Retinal pigment epithelial cell (primary cell): ENCODE measurements at regions not wholly inside any gene's neighbourhood (a gene's known extent, or its start where the extent isn't known, plus 50 kb on each side); places are given as distances from the start of the nearest gene placed in this dataset.

Experiments
- DNase-seq: peaks from one replicate; pipeline ENCODE4 v3.0.0-alpha.2; 2010; ENCODE audit warnings: low read depth
- H3K4me3 ChIP-seq: 2 replicates; pipeline ENCODE4 v1.5.1; 2011; ENCODE audit warnings: mild to moderate bottlenecking, low read length, control low read depth, moderate library complexity
- TF ChIP-seq, protein P1 (sequence below): conservative IDR thresholded peaks from 2 replicates; pipeline ENCODE4 v1.5.1; 2011; ENCODE audit warnings: low read depth, low read length, control low read depth, inconsistent platforms

DNA sequence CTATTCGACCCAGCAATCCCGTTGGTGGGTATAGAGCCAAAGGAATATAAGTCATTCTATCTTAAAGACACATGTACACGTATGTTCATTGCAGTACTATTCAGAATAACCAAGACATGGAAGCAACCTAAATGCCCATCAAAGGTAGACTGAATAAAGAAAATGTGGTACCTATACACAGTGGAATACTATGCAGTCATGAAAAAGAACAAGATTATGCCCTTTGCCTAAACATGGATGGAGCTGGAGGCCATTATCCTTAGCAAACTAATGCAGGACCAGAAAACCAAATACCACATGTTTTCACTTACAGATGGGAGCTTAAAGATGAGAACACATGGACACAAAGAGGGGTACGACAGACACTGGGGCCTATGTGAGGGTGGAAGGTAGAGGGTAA lies 845.3 kb downstream of the TYW1 start:
- DNase-seq = no peak

DNA sequence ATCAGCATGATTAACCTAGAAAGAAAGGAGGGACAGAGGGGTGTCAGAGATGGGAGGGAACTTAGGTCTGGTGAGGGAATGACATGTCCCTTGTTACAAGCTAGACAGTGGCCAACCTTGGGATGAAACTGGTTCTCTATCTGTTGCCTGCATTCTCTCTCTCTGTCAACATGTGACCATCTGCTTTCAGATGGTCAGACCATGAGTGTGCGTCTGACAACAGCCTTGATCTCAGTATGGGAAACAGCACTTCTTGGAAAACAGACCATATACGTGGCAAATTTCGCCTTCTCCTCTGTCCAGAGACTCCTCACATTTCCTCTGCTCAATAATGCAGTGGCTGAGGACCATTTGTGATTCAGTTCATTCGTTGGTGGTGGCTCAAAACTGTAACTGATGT lies 845.9 kb downstream of the TYW1 start:
- TF ChIP-seq, protein P1, sequence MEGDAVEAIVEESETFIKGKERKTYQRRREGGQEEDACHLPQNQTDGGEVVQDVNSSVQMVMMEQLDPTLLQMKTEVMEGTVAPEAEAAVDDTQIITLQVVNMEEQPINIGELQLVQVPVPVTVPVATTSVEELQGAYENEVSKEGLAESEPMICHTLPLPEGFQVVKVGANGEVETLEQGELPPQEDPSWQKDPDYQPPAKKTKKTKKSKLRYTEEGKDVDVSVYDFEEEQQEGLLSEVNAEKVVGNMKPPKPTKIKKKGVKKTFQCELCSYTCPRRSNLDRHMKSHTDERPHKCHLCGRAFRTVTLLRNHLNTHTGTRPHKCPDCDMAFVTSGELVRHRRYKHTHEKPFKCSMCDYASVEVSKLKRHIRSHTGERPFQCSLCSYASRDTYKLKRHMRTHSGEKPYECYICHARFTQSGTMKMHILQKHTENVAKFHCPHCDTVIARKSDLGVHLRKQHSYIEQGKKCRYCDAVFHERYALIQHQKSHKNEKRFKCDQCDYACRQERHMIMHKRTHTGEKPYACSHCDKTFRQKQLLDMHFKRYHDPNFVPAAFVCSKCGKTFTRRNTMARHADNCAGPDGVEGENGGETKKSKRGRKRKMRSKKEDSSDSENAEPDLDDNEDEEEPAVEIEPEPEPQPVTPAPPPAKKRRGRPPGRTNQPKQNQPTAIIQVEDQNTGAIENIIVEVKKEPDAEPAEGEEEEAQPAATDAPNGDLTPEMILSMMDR = no peak
- no peak overlapping the region for H3K4me3 ChIP-seq
- no peak for DNase-seq

More for the DNA sequence above, 845.3 kb downstream of the TYW1 start:
- TF ChIP-seq, protein P1 = no peak
- no peak overlapping the region for H3K4me3 ChIP-seq

DNA sequence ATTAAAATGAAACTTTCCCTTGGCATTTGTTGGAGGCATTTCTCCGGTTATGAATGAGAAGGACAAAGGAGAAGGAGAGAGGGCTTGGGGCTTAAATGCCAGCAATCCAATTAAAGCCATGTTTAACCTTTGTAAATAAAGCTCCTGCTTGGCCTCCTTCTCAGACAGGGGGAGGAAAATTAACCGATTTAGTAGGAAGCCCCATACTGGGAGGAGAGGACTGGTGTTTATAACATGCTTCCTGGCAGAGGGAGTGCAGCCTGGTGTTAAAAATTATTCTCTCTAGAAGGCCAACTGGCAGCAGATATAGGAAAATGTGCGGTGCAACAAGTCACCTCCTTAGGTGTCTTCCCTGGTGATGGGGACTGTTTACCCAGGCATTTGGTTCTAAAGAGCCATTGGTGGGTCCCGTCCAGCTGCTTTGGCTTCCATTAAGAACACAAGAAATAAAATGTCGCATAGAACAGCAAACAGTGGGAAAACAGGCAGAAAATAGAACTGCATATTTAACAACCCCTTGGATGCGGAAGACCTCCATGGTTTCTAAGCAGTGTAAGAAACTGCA lies 846.5 kb downstream of the TYW1 start:
- TF ChIP-seq, protein P1 = no peak
- no peak overlapping the region for H3K4me3 ChIP-seq
- DNase-seq = no peak

DNA sequence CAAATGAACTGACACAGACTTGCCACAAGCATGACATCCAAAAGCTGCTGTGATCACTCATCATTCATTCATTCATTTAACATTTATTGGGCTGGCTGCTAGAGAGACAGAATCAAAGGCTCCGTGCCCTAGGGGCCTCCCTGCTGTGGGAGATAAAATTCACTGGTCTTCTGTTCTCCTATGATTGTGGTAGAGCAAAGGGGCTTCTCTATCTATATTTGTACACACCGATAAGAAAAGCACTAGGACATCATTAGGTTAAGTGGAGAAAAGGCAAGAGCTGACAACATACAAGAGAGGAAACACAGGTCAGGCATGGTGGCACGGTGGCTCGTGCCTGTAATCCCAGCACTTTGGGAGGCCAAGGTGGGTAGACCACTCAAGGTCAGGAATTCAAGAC lies 847.0 kb downstream of the TYW1 start:
- TF ChIP-seq, protein P1 = no peak
- H3K4me3 ChIP-seq = no peak overlapping the region
- DNase-seq = no peak

DNA sequence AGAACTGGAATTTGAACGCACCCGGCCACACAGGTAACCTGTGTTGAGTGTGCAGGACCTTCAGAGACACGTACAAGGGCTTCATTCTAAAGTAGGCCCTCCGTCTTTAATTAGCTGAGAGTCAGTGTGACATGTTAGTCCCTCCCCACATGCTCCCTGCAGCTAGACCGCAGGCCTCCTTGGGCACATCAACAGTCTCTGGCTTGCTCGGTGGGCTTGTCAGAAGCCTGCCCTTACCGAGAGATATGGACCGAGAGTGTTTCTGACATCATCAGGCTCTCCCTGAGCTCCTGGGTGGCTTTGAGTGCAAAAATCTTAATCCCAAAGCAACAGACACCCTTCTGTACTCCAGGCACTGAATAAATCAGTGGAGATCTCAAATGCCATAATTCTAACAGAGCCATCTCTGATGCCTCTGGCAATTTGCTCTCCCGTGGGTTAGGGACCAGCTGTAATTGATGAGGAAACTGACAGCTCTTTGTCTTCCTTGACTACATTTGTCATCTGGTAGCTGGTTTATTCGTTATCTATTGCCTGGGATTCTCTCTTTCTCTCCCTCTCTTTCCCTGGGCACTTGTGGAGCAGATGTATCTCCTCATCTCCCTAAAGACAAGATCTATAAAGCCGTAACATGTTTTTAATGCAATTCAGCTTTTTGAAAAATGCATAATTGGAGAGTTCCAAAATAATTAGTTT lies 850.6 kb downstream of the TYW1 start:
- H3K4me3 ChIP-seq = no peak overlapping the region
- TF ChIP-seq, protein P1 = no peak
- DNase-seq = no peak

DNA sequence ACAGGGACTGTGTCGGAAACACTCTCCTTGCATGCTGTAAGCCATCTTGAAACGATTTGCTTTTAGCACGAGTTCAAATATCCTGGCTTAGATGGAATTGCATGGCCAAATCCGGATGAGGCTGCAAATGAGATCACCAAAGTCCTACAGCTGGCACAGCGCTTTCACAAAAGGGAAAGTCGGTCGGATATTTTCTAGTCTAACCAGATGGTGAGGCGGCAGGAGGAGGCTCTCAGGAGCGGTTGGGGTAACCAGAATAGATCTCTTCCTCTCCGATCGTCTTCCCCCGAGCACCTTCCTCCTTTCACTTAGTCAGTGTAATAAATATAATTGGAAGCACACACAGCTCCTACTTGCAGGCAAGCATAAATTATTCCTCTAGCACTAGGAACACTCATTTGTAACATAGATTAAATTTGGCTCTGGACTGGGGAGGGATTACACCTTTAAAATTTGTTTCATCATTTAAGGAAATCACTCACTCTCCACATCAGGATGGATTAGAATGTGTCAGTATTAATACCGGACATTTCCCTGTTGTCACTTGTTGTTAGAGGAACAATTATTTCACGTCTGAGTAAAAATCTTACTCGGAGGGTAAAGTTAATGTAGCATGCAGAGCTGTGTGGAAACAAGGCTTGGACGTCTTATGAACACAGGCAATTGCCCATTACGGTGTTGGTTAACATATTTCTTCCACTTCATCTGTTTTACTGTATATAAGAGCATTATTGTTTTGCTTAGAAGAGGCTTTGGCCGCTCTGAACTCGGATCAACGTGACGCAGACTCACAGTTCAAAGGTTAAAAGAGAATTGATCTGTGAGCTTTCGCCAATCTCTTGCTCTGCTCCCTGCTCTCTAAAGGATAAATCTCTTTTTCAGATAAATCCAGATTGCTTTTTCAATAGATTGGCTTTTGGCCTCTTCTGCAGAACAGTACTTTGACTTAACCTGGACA lies 857.9 kb downstream of the TYW1 start:
- TF ChIP-seq, protein P1 = no peak
- no peak overlapping the region for H3K4me3 ChIP-seq
- peak; percentile 20 for DNase-seq
